DOHH2 (cell line): ENCODE measurements at regions not wholly inside any gene's neighbourhood (a gene's known extent, or its start where the extent isn't known, plus 50 kb on each side); places are given as distances from the start of the nearest gene placed in this dataset.

Source experiments
- CTCF ChIP-seq: fragments of 200-600 bp; sonication (generic); IDR thresholded peaks from one replicate; pipeline ENCODE4 v1.5.1; 2014; ENCODE audit warnings: antibody characterized with exemption, mild to moderate bottlenecking, low read depth, low read length; ENCODE audit not compliant: poor library complexity, severe bottlenecking
- EZH2phosphoT487 ChIP-seq: fragments of 200-600 bp; sonication (generic); IDR thresholded peaks from 2 replicates; pipeline ENCODE4 v1.6.1; 2017; ENCODE audit warnings: borderline replicate concordance, mild to moderate bottlenecking, antibody characterized with exemption, low read length, moderate library complexity, mixed read lengths

- TF ChIP-seq CTCF, result no peak
- TF ChIP-seq EZH2phosphoT487, result no peak
These were observed 269.0 kb downstream of the C16orf95 start for GRCh38 chr16:87048038-87048729.
